ENCODE measurements at regions not wholly inside any gene's neighbourhood (a gene's known extent, or its start where the extent isn't known, plus 50 kb on each side); places are given as distances from the start of the nearest gene placed in this dataset.

GRCh38 chr12:32946504-32947131 is 50.0 kb upstream of the PKP2 start:
- DNase-seq: no peak
